Cardiac fibroblast (primary cell): ENCODE measurements at regions not wholly inside any gene's neighbourhood (a gene's known extent, or its start where the extent isn't known, plus 50 kb on each side); places are given as distances from the start of the nearest gene placed in this dataset.
"Not testable (repeated sequence)": the region's sequence is repeated elsewhere in the genome, so short reads cannot be mapped to it uniquely, and the experiment has no call there.

Experiments
- DNase-seq, 2 donors: peaks; one replicate each; pipeline versions ENCODE4 v3.0.0 to v3.0.0-alpha.2; 2010; ENCODE audit warnings: low read depth in 2 of 2
- H3K4me3 ChIP-seq, 2 donors: replicated peaks in 1 of 2; 1 replicate in 1 of 2; 2 replicates in 1 of 2; pipeline ENCODE4 v1.5.1; 2011; ENCODE audit warnings: low read depth in 2 of 2, low read length in 2 of 2, mild to moderate bottlenecking in 2 of 2, moderate library complexity in 1 of 2
- TF ChIP-seq, protein P1 (sequence below): IDR thresholded peaks from one replicate; pipeline ENCODE4 v1.5.1; 2011; ENCODE audit warnings: low read depth, mild to moderate bottlenecking, low read length, inconsistent platforms

DNA sequence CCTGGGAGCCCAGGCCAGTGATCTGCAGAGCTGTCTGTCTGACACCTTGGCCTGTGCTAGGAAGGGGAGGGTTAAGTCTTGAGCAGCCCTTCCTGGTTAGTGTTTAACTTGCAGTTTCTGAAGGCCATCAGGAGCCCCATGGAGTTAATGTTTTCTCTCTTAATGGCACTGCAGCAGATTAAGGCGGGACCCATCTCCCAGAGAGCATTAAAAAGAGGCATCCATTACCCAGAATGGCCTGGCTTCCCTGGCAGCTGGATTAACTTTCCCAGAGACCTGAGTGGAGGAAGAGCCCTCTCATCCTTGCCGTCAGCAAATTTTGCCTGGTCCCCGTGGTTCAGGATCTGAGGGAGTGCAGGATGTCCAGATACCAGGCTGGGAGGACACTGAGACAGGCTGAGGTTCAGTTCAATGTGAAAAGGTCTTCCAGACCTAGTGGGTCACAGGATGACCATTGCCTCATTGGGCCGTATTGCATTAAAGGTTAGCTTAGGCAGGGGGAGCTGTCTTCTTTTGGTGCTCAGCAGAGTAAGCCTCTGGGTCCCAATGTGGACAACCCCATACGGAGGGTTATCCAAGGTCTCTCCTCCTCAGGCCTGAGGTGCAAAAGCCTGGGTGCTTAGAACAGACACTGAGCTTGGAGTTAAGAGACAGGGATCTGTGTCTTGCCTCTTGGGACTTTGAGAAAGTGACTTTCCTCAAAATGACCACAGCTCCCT lies 522.6 kb downstream of the PTPRU start:
- TF ChIP-seq, protein P1, sequence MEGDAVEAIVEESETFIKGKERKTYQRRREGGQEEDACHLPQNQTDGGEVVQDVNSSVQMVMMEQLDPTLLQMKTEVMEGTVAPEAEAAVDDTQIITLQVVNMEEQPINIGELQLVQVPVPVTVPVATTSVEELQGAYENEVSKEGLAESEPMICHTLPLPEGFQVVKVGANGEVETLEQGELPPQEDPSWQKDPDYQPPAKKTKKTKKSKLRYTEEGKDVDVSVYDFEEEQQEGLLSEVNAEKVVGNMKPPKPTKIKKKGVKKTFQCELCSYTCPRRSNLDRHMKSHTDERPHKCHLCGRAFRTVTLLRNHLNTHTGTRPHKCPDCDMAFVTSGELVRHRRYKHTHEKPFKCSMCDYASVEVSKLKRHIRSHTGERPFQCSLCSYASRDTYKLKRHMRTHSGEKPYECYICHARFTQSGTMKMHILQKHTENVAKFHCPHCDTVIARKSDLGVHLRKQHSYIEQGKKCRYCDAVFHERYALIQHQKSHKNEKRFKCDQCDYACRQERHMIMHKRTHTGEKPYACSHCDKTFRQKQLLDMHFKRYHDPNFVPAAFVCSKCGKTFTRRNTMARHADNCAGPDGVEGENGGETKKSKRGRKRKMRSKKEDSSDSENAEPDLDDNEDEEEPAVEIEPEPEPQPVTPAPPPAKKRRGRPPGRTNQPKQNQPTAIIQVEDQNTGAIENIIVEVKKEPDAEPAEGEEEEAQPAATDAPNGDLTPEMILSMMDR = no peak
- no peak overlapping the region for H3K4me3 ChIP-seq
- DNase-seq = no peak

DNA sequence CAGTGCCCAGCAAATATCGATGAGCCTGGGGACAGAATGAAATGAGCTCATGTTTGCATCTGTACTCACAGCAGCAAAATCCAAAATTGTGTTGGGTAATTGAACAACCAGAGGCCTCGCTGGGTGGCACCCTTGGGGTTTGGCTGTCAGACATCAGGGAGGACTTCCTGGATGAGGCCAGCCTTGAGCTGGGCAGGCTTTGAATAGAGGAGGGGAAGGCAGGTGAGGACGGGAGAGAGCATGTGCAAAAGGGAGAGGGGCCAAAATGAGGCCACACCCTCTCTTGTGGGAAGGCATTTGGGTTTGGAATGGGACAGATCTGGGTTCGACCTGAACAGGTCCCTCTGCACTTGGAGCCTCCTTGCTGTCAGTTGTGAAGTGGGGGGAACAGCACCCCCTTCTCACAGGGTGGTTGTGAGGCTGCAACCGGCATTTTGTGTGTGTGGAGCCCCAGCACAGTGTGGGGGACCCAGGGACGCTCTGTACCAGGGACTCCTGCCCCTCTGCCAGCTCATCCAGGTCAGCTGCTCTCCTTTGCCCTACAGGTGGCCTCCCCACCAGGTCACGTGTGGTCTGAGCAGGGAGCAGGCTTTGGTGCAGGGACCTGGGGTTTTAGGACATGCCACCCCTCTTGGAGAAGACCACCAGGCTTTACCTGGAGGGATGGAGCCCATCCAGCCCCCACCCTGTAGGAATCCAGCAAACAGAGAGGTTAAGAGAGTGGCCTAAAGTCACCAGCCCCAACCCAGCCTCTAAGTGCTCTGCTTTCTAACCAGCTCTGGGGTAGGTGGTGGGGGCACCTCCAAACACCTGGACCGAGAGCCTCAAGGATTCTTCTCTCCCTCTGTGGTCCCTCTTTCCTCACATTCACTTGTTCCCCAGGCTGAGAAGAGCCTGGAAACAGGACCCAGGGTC lies 521.8 kb downstream of the PTPRU start:
- TF ChIP-seq, protein P1 = no peak
- DNase-seq = no peak
- H3K4me3 ChIP-seq = no peak overlapping the region

DNA sequence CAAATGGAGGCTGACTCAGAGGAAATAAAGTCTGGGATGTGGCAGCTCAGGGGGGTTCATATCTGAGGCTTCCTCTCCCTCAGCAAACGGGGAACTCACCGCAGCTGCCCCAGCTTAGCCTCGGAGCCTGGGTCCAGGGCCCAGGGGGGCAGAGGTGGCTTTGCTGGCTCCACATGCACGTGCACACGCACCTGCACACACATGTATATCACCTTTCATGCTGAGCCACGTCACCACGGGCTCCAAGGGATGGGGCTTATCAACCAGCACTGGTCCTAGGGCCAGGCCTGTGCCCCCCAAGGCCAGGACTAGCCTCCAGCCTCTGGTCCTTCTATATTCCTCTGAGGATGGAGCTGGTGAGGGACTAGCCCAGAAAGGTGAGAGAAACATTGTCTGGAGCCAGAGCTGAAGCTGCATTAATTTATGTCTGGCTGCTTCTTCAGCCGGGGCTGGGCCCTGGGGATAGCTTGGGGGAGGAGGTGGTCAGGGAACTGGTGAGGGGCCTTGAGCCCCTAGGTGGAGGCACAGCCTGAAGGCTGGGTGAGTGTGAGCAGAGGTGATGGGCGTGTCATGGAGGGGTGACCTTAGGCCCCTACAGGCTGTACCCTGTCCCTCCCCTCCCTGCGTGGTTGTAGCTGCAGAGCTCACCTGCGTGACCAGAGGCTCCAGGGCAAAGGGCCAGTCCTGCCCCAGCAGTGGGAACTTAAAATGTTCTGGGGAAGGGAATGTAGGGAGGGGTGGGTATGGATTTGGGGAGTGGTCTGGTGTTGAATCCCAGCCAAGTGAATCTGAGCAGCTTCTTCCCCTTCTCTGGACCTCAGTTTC lies 520.8 kb downstream of the PTPRU start:
- DNase-seq = no peak
- H3K4me3 ChIP-seq = no peak overlapping the region
- TF ChIP-seq, protein P1 = no peak

DNA sequence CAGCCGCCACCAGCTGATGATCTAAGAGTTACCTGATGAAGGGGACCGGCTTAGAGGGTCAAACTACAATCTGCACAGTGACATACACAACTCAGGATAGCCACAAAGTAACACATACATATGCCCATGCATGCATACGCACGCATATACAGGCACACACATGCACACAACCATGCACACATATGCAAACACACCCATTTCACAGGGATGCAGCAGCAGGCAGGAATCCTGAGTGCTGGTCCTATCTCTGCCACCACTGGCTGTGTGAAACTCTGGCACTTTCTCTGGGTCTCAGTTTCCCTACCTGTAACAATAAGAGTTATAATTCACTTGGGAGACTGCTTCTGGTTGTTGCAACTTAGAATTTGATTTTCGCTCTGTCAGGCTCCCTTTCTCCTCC lies 520.2 kb downstream of the PTPRU start:
- no peak for DNase-seq
- H3K4me3 ChIP-seq = no peak overlapping the region
- TF ChIP-seq, protein P1 = no peak

DNA sequence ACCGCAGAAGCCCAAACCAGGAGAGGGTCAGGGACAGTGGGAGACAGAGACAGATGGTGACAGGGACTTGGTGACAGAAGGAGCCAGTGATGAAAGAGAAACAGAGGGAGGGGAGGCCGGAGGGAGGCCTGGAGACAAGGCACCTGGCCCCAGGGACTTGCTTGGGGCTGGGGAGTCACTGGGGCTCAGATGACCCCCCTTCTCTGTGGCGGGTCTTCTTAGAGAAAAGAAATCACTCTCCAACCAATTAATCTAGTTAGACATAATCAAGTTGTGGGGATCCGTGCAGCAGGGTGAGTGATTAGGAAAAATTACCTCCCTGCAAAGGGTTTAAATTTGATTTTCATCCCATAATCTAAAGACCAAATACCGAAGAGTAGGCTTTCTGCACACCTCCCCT lies 519.8 kb downstream of the PTPRU start:
- no peak overlapping the region for H3K4me3 ChIP-seq
- TF ChIP-seq, protein P1 = no peak
- no peak for DNase-seq

DNA sequence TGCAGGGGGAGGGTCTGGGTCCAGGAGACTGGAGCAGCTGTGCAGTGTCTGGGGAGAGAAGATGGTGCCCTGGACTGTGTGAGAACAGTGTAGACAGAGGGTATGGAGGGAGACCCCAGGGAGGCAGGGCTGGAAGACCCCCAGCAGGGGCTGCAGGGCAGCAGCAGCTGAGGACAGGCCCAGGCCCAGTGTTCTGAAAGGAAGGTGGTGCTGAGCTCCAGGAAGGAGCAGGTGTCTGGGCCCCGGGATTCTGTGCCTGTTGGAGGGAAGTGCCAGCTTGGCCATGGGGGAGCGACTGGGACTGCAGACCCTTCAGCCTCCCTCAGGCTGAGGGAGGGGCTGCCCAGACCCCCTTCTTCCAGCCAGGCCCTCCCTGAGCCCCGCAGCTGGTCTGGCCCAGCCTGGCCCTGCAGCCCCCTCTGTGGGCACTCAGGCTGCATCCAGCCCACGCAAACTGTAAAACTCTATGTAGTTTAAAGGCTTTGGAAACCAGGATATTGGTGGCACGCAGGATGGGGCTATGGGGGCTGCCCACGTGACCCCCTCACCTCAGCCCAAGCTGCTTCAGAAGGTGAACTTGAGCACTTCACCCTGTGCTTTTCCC lies 519.2 kb downstream of the PTPRU start:
- DNase-seq, H3K4me3 ChIP-seq: not testable (repeated sequence)
